ENCODE measurements at regions not wholly inside any gene's neighbourhood (a gene's known extent, or its start where the extent isn't known, plus 50 kb on each side); places are given as distances from the start of the nearest gene placed in this dataset.

- TF ChIP-seq, protein P1, sequence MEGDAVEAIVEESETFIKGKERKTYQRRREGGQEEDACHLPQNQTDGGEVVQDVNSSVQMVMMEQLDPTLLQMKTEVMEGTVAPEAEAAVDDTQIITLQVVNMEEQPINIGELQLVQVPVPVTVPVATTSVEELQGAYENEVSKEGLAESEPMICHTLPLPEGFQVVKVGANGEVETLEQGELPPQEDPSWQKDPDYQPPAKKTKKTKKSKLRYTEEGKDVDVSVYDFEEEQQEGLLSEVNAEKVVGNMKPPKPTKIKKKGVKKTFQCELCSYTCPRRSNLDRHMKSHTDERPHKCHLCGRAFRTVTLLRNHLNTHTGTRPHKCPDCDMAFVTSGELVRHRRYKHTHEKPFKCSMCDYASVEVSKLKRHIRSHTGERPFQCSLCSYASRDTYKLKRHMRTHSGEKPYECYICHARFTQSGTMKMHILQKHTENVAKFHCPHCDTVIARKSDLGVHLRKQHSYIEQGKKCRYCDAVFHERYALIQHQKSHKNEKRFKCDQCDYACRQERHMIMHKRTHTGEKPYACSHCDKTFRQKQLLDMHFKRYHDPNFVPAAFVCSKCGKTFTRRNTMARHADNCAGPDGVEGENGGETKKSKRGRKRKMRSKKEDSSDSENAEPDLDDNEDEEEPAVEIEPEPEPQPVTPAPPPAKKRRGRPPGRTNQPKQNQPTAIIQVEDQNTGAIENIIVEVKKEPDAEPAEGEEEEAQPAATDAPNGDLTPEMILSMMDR (IDR thresholded peaks at IDR 0.05; ENCODE audit: extremely low read depth, missing control alignments) = peak; percentile 66
- DNase-seq (ENCODE audit: low spot score) = peak; percentile 39
Measured at GRCh38 chr11:88016392-88017170, 158.7 kb downstream of the RAB38 start.

- TF ChIP-seq, protein P1 (IDR thresholded peaks at IDR 0.05; ENCODE audit: extremely low read depth, missing control alignments) = no peak
Measured at GRCh38 chr11:88015170-88015569, 160.1 kb downstream of the RAB38 start.

DNA sequence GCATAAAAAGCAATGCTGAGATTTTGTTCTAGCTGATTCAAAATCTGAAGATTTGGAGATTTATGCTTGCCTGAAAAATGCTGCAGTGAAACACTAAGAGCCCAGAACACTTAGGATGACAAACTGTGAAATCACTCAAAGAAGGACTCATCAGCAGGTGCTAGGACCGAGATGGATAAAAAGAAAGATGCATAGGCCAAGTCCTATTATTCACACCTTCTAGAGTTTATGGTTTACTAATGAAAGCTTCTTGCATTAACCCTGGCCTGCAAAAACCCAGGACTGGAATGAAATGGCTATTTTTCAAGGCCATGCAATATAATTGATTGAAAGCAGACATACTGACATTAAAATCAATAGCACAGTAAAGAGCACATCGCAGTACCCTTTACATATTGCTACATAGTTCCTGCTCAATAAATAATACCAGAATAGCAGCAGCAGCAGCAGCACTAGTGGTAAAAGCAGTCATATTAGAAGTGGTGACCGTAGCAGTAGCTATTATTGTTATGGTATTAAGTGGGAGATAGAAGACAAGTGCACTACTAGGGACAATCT lies 161.7 kb downstream of the RAB38 start:
- TF ChIP-seq, protein P1 (IDR thresholded peaks at IDR 0.05; ENCODE audit: extremely low read depth, missing control alignments) = no peak
- no peak for DNase-seq (ENCODE audit: low spot score)

More at GRCh38 chr11:88015170-88015569, 160.1 kb downstream of the RAB38 start:
- DNase-seq (ENCODE audit: low spot score) = no peak

DNA sequence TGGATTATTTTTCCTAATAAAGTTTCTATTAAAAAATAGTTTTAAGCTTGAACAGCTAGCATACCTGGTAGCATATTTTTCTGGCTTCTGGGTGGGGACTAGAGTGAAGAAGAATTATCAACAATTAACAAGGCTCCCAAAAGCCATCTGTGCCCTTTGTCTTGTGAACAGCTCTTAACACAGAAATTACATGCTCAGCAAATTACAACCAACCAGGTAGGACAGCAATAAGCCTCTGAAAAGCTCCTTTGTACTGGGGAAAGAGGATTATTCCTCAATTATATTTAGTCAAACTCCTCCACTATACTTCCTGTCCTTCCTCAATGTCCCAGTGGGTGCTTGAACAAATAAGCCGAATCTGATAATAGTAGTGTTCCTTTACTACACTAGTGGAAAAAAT lies 162.8 kb downstream of the RAB38 start:
- DNase-seq (ENCODE audit: low spot score) = no peak
- TF ChIP-seq, protein P1 (IDR thresholded peaks at IDR 0.05; ENCODE audit: extremely low read depth, missing control alignments) = no peak

GRCh38 chr11:87976009-87976408 lies 199.2 kb downstream of the RAB38 start:
- TF ChIP-seq, protein P1 (IDR thresholded peaks at IDR 0.05; ENCODE audit: extremely low read depth, missing control alignments) = no peak
- DNase-seq (ENCODE audit: low spot score) = no peak

DNA sequence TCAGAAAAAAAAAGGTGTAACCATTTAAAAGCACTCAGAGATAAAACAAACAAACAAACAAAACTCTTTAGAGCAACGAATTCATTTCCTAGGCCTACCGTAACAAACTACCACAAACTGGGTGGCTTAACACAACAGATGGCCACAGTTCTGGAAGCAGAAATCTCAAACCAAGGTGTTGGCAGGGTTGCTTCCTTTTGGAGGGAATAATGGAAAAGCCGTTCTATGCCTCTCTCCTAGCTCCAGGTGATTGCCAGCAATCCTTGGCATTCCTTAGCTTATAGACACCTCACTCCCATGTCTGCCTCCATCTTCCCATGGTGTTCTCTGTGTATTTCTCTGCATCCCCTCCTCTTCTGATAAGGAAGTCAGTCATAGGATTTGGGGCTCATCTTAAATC lies 200.4 kb downstream of the RAB38 start:
- no peak for DNase-seq (ENCODE audit: low spot score)
- TF ChIP-seq, protein P1 (IDR thresholded peaks at IDR 0.05; ENCODE audit: extremely low read depth, missing control alignments) = no peak

DNA sequence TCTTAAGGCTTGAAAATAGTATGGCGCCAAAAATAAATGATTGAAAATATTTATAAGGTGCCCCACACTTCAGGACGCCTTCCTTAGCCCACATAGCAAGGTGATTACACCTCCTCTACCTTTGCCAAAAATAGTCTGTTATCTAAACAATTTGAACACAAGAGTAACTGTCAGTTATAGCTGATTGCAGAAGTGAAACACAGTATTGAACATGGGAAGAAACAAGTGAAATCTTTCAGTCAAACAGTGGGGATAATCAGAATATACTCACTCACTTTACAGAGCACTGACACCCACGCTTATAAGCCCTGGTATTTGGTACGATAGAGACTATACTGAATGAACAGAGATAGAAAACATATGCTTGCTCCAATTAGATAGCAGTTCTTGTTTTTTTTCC lies 203.1 kb downstream of the RAB38 start:
- TF ChIP-seq, protein P1 (IDR thresholded peaks at IDR 0.05; ENCODE audit: extremely low read depth, missing control alignments) = no peak
- DNase-seq (ENCODE audit: low spot score) = peak; percentile 24

All from GM20000 (cell line).